LNCaP clone FGC (cell line): ENCODE measurements at regions not wholly inside any gene's neighbourhood (a gene's known extent, or its start where the extent isn't known, plus 50 kb on each side); places are given as distances from the start of the nearest gene placed in this dataset.

Experiments used
- DNase-seq: peaks from one replicate; pipeline ENCODE4 v3.0.0-alpha.2; 2011; ENCODE audit warnings: low read depth
- H3K4me3 ChIP-seq: 2 replicates; pipeline ENCODE4 v1.5.1; 2011; ENCODE audit warnings: mild to moderate bottlenecking, low read depth, low read length, control low read depth
- CTCF ChIP-seq: IDR thresholded peaks from 2 replicates; pipeline ENCODE4 v1.5.1; 2012; ENCODE audit warnings: mild to moderate bottlenecking; ENCODE audit not compliant: control insufficient read depth, insufficient read depth; ENCODE audit errors: extremely low read depth

GRCh38 chr13:97520061-97520460 is 86.1 kb downstream of the RAP2A start:
- DNase-seq: no peak
- no peak for TF ChIP-seq CTCF
- no peak overlapping the region for H3K4me3 ChIP-seq

- no peak overlapping the region for H3K4me3 ChIP-seq
- no peak for DNase-seq
- TF ChIP-seq CTCF: no peak
These were observed 86.9 kb downstream of the RAP2A start for GRCh38 chr13:97520866-97521265.

GRCh38 chr13:97521726-97522125 is 87.8 kb downstream of the RAP2A start:
- DNase-seq: no peak
- TF ChIP-seq CTCF: no peak
- H3K4me3 ChIP-seq: no peak overlapping the region

- DNase-seq: no peak
- no peak overlapping the region for H3K4me3 ChIP-seq
- TF ChIP-seq CTCF: no peak
These were observed 88.3 kb downstream of the RAP2A start for GRCh38 chr13:97522243-97522642.

- no peak for TF ChIP-seq CTCF
- no peak for DNase-seq
- H3K4me3 ChIP-seq: no peak overlapping the region
These were observed 92.6 kb downstream of the RAP2A start for GRCh38 chr13:97526556-97526955.

GRCh38 chr13:97528518-97528917 is 94.5 kb downstream of the RAP2A start:
- no peak for TF ChIP-seq CTCF
- no peak for DNase-seq
- H3K4me3 ChIP-seq: no peak overlapping the region

- DNase-seq: no peak
- no peak overlapping the region for H3K4me3 ChIP-seq
- no peak for TF ChIP-seq CTCF
These were observed 100.6 kb downstream of the RAP2A start for GRCh38 chr13:97534540-97534939.
